GM06990 (cell line): ENCODE measurements at regions not wholly inside any gene's neighbourhood (a gene's known extent, or its start where the extent isn't known, plus 50 kb on each side); places are given as distances from the start of the nearest gene placed in this dataset.

Source experiments
- DNase-seq: peaks from one replicate; pipeline ENCODE4 v3.0.0-alpha.2; 2011; ENCODE audit not compliant: insufficient read length; ENCODE audit errors: extremely low read depth
- H3K27me3 ChIP-seq: replicated peaks from 2 replicates; pipeline ENCODE4 v1.6.0; 2011; ENCODE audit warnings: low read length; ENCODE audit not compliant: control insufficient read depth, insufficient read depth
- H3K36me3 ChIP-seq: 2 replicates; pipeline ENCODE4 v1.5.1; 2011; ENCODE audit warnings: low read length; ENCODE audit not compliant: control insufficient read depth, insufficient read depth
- H3K4me3 ChIP-seq: replicated peaks from 2 replicates; pipeline ENCODE4 v1.5.1; 2011; ENCODE audit warnings: low read depth, mild to moderate bottlenecking, control low read depth, low read length
- CTCF ChIP-seq: IDR thresholded peaks from 2 replicates; pipeline ENCODE4 v1.5.1; 2011; ENCODE audit warnings: low read length, control low read depth, mild to moderate bottlenecking, inconsistent platforms; ENCODE audit not compliant: insufficient read depth, poor library complexity, severe bottlenecking

DNA sequence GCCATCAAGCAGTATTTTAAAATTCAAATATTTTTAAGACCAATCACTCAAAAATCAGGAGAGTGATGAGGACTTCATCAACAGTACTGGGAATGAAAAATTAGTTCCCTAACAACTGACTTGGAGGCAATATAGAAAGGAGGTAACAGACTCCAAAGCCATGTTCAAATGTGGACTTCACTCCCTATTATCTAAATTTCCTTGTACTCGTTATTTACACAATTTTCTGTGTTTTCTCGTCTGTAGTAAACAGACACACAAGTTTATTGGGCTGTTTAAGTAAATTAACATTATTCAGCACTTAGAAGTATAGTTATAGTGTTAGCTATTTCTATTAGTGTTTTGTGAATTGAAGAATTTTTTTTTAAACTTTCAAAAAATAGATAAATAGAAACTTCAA, 159.5 kb upstream of the FTMT start:
- no peak for TF ChIP-seq CTCF
- Histone ChIP-seq H3K36me3 (no peaks in the 10 kb centered on the region), H3K4me3 (no peak overlapping the region), H3K27me3 (no peaks in the 10 kb centered on the region)
- no peak for DNase-seq

DNA sequence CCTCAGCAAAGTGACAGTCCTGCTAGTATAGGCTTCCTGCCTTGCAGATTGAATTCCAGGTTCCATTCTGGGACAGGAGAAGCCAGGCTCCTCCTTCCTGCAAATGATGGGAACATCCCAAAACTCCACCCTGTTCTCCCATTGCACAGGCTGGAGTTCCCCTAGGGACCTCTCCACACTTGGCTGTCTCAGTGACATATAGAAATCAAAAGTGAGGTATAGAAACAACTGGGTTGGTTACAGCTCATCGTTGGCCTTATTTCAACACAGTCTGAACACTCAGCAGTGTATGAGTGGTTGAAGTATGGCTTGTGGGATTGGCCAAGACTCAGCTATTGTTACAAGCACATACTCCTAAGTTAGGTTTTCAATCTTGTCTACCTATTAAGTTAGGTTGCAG, 157.8 kb upstream of the FTMT start:
- no peak for DNase-seq
- H3K4me3 ChIP-seq = no peak overlapping the region
- no peak for TF ChIP-seq CTCF
- no peaks in the 10 kb centered on the region for H3K27me3 ChIP-seq
- no peaks in the 10 kb centered on the region for H3K36me3 ChIP-seq

- peak overlapping the region; percentile 14; the same call in 1 of the 2 replicates for H3K4me3 ChIP-seq
- TF ChIP-seq CTCF = no peak
- DNase-seq = no peak
- no peaks in the 10 kb centered on the region for H3K27me3 ChIP-seq
- H3K36me3 ChIP-seq = no peaks in the 10 kb centered on the region
Measured at GRCh38 chr5:121695307-121695706, 156.4 kb upstream of the FTMT start.

- DNase-seq = no peak
- TF ChIP-seq CTCF = no peak
- H3K36me3 ChIP-seq = no peaks in the 10 kb centered on the region
- H3K27me3 ChIP-seq = no peaks in the 10 kb centered on the region
- H3K4me3 ChIP-seq = no peak overlapping the region
Measured at GRCh38 chr5:121698690-121699089, 153.0 kb upstream of the FTMT start.

- no peaks in the 10 kb centered on the region for H3K27me3 ChIP-seq
- TF ChIP-seq CTCF = no peak
- no peak for DNase-seq
- no peaks in the 10 kb centered on the region for H3K36me3 ChIP-seq
- no peak overlapping the region for H3K4me3 ChIP-seq
Measured at GRCh38 chr5:121701731-121702130, 150.0 kb upstream of the FTMT start.

- DNase-seq = no peak
- no peak for TF ChIP-seq CTCF
Measured at GRCh38 chr5:121702682-121703081, 149.0 kb upstream of the FTMT start.

More at GRCh38 chr5:121702682-121703081, 149.0 kb upstream of the FTMT start:
- H3K27me3 ChIP-seq = no peaks in the 10 kb centered on the region
- H3K36me3 ChIP-seq = no peaks in the 10 kb centered on the region
- H3K4me3 ChIP-seq = no peak overlapping the region
